ENCODE measurements at regions not wholly inside any gene's neighbourhood (a gene's known extent, or its start where the extent isn't known, plus 50 kb on each side); places are given as distances from the start of the nearest gene placed in this dataset.
"Not testable (repeated sequence)": the region's sequence is repeated elsewhere in the genome, so short reads cannot be mapped to it uniquely, and the experiment has no call there.

- no peak for DNase-seq
These were observed 566.3 kb downstream of the LIG4 start for GRCh38 chr13:107649079-107649478.

GRCh38 chr13:107644136-107644535 lies 571.2 kb downstream of the LIG4 start:
- no peak for DNase-seq

GRCh38 chr13:107643615-107644014 lies 571.7 kb downstream of the LIG4 start:
- no peak for DNase-seq

DNA sequence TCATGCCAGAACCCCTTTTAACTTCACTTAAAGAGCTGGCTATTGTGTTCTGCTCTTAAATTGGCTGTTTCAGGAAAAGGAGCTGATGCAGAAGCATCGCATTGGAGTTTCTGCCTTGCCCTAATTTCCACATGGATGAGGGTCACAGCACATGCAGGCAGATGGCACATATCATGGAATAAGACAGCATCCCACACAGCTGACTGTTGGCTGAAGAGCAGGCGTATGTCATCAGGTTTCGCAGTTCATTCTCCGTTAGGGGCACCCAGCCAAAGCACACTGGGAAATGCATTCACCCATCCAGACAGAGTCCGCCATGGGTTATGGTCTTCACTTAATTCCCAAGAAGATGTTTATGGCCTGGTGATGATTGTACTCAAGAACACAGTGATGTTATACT lies 572.5 kb downstream of the LIG4 start:
- peak; percentile 6 for DNase-seq

- DNase-seq: no peak
These were observed 573.8 kb downstream of the LIG4 start for GRCh38 chr13:107641574-107641973.

DNA sequence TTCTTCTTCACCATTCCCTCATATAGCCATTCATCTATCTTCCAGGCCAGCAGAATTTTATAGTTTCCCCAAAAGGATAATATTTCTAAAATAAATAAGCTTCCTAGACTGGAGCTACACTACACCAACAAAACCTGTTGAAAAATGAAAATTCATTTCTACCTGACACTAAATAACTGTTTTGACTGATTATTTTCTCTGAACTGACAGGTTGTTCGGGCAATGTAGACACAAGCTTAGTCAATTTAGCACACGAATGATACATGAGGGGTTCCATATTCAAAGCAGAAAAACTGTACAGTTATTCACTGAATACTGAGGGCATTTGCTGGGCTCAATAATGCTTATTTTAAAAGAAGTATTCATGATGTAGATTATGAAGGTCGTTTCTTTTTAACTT lies 589.7 kb downstream of the LIG4 start:
- DNase-seq: no peak

DNA sequence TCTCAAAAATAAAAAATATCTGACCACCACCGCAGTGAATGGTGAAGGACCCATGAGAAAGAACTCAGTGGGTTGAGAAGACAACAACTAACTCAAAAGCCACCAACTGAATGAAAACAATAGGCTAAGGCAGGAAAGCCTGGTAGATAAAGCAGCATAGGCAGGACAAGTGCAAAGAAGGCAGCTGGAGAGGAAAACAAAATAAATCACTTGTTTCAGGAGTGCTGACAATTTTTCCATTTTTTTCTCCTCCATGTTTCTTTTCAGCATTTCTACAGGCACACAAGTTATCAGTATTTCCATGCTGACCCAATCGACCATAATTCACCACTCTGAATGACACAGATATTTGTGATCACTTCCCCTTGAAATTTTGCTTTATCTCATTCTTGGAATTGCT lies 597.8 kb downstream of the LIG4 start:
- DNase-seq: no peak

GRCh38 chr13:107612376-107612775 lies 603.0 kb downstream of the LIG4 start:
- no peak for DNase-seq

- DNase-seq: no peak
These were observed 606.6 kb downstream of the LIG4 start for GRCh38 chr13:107608736-107609135.

DNA sequence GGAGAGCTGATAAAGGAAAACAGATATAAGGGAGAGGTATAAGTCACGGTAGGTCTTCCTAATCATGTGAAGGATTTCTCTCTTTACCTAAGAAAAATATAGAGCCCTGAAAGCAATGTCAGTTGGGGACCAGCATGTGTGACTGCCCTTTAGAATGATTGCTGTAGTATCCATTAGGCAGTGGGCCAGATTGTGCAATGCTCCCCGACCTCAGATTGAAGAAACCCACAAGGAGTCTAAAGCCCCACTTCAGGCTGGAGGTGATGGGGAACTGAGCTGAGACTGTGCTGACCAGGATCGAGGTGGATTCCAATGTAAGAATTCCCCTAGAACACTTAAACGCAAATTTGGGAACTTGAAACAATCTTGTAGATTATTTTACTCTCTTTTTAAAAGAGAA lies 614.4 kb downstream of the LIG4 start:
- DNase-seq: no peak

GRCh38 chr13:107596306-107596705 lies 619.0 kb downstream of the LIG4 start:
- DNase-seq: not testable (repeated sequence)

- DNase-seq: no peak
These were observed 624.8 kb downstream of the LIG4 start for GRCh38 chr13:107590556-107590955.

DNA sequence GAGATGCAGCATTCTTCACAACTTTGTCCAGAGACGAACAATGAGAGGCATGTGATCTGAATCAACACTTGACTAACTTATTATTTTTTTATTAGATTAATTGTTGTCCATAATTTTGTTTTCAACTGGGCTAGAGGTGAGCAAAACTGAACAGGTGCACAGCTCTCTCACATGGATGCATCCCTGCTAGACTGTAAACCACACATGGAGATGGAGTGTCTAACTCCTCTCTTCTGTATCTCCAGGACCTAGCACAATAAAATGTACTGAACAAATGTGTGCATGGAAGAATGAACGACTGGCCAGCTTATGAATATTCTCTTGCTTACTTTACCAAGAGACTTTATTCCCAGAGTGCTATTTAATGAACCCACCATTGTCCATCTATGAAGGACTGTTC lies 627.7 kb downstream of the LIG4 start:
- no peak for DNase-seq

GRCh38 chr13:107586216-107586615 lies 629.1 kb downstream of the LIG4 start:
- DNase-seq: no peak

GRCh38 chr13:107585469-107586180 lies 629.7 kb downstream of the LIG4 start:
- peak; percentile 34 for DNase-seq

DNA sequence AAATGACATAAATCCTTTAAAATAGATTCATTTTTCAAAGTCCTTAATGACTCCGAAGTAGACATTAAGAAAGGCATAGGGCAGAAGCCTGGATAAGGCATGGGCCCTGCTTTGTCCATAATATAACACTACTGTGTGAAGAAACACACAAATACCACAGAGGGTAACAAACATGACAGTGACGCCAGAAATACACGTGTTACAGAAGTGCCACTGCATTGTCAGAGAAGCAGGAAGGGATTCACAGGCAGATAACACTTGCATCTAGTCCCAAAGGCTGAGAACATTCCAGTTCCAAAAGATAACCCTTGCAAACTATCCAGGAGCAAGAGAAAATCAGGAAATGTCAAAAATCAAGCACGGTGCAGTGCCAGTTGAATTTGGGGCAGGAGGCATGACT lies 633.2 kb downstream of the LIG4 start:
- no peak for DNase-seq

GRCh38 chr13:107580741-107581412 lies 634.5 kb downstream of the LIG4 start:
- DNase-seq: no peak

GRCh38 chr13:107576430-107576829 lies 638.9 kb downstream of the LIG4 start:
- no peak for DNase-seq

GRCh38 chr13:107574517-107575210 lies 640.7 kb downstream of the LIG4 start:
- no peak for DNase-seq

DNA sequence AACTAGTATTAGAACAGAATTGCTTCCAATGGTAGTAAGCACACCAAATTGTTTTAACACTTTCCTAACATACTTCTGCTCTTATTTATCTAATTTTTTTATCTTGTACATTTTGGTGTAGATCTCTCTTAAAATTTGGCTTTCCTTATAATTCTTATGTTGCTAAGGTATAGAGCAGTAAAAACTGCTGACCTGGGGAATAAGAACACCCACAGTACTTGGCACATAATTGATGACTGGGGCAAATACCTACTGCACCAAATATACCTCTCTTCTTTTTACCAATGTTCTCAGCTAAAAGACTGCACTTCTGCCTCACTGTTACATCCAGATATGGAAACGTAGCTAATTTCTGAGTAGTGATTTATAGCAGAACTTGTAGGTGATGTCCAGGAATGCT lies 642.2 kb downstream of the LIG4 start:
- DNase-seq: no peak

GRCh38 chr13:107572156-107572555 lies 643.2 kb downstream of the LIG4 start:
- no peak for DNase-seq

DNA sequence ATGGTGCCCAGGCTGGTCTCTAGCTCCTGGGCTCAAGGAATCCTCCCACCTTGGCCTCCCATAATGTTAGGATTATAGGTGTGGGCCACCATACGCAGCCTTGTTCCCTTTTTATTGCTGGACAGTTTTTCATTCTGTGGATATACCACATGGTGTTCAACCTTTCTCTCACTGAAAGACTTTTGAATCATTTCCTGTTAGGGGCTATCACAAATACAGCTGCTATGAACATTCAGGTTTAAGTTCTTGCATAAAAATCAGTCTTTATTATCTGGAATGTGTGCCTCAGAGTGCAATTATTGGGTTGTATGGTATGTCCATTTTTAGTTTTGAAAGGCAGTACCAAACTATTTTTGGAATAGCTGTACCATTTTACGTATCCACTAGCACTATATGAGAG lies 647.2 kb downstream of the LIG4 start:
- DNase-seq: no peak

GRCh38 chr13:107563099-107563925 lies 652.0 kb downstream of the LIG4 start:
- no peak for DNase-seq

All from NCI-H2171 treated with DMSO at 0.1 percent for 48 hours (cell line).